Caco-2 (cell line): ENCODE measurements at regions not wholly inside any gene's neighbourhood (a gene's known extent, or its start where the extent isn't known, plus 50 kb on each side); places are given as distances from the start of the nearest gene placed in this dataset.

Experiments
- BruUV-seq: library from RNA; stranded (reverse); fragments of 400-500 nt; replicated peaks from 2 replicates; lab custom pipeline; 2021; lab: Mats Ljungman, UMichigan
- CTCF ChIA-PET: fragments of 300-600 bp; sonication (Branson Sonifier 250); formaldehyde crosslinking; loops from one replicate; lab custom pipeline; 2022; ENCODE audit warnings: antibody characterized with exemption; lab: Charles Lee
- POLR2A ChIA-PET: fragments of 300-600 bp; sonication (Branson Sonifier 250); formaldehyde crosslinking; loops from one replicate; lab custom pipeline; 2022; ENCODE audit warnings: antibody characterized with exemption; lab: Charles Lee
- DNase-seq, 2 experiments: peaks; one replicate each; pipeline versions ENCODE4 v3.0.0 to v3.0.0-alpha.2; 2020 to 2022
- H3K27me3 ChIP-seq: replicated peaks from 2 replicates; pipeline ENCODE4 v1.6.0; 2011; ENCODE audit warnings: low read length; ENCODE audit not compliant: control insufficient read depth, insufficient read depth
- H3K36me3 ChIP-seq: 2 replicates; pipeline ENCODE4 v1.5.1; 2011; ENCODE audit warnings: low read length; ENCODE audit not compliant: control insufficient read depth, insufficient read depth
- H3K4me1 ChIP-seq: fragments of 250-450 bp; sonication (Bioruptor Pico); 2 replicates; pipeline ENCODE4 v1.5.1; 2020; ENCODE audit warnings: mild to moderate bottlenecking
- H3K4me3 ChIP-seq: 2 replicates; pipeline ENCODE4 v1.5.1; 2011; ENCODE audit warnings: low read depth, mild to moderate bottlenecking, control low read depth, low read length
- H3K9me3 ChIP-seq: fragments of 250-450 bp; sonication (Bioruptor Pico); 2 replicates; pipeline ENCODE4 v1.5.1; 2020; ENCODE audit warnings: mild to moderate bottlenecking, moderate library complexity
- H3K27ac Mint-ChIP-seq: one replicate; pipeline ENCODE4 v1.8.0; 2022; ENCODE audit warnings: mixed read lengths; ENCODE audit not compliant: unreplicated experiment
- H3K27me3 Mint-ChIP-seq: one replicate; pipeline ENCODE4 v1.8.0; 2022; ENCODE audit warnings: mixed read lengths; ENCODE audit not compliant: insufficient read depth, unreplicated experiment
- H3K36me3 Mint-ChIP-seq: one replicate; pipeline ENCODE4 v1.8.0; 2022; ENCODE audit warnings: mild to moderate bottlenecking, mixed read lengths; ENCODE audit not compliant: insufficient read depth, unreplicated experiment
- H3K4me1 Mint-ChIP-seq: one replicate; pipeline ENCODE4 v1.8.0; 2022; ENCODE audit warnings: low read depth, mixed read lengths; ENCODE audit not compliant: unreplicated experiment
- H3K4me3 Mint-ChIP-seq: one replicate; pipeline ENCODE4 v1.8.0; 2022; ENCODE audit warnings: mild to moderate bottlenecking, moderate library complexity, mixed read lengths; ENCODE audit not compliant: unreplicated experiment
- H3K9me3 Mint-ChIP-seq: one replicate; pipeline ENCODE4 v1.8.0; 2022; ENCODE audit warnings: mixed read lengths; ENCODE audit not compliant: unreplicated experiment
- intact Hi-C: fragments of 100-400 bp; cut with micrococcal nuclease; formaldehyde crosslinking; loops from one replicate; pipeline ENCODE4 v1.10.0; 2022; ENCODE audit not compliant: unreplicated experiment
- TF ChIP-seq, protein P1 (sequence below), 2 experiments: fragments of 200-600 bp in 1 of 2; IDR thresholded peaks; 1 replicate in 1 of 2; 2 replicates in 1 of 2; pipeline versions ENCODE4 v1.5.1 to v1.8.0; 2011 to 2022; ENCODE audit warnings: antibody characterized with exemption in 1 of 2, control low read depth in 1 of 2, inconsistent platforms in 1 of 2, low read depth in 1 of 2, low read length in 1 of 2, mild to moderate bottlenecking in 1 of 2, moderate library complexity in 1 of 2; ENCODE audit not compliant: insufficient read depth in 1 of 2, severe bottlenecking in 1 of 2, unreplicated experiment in 1 of 2

- H3K4me3 ChIP-seq = no peak overlapping the region
- Mint-ChIP-seq H3K4me1 (no peaks in the 10 kb centered on the region), H3K27me3 (peaks cover 4% of the 10 kb centered on the region), H3K9me3 (no peaks in the 10 kb centered on the region), H3K36me3 (no peaks in the 10 kb centered on the region), H3K4me3 (no peak overlapping the region), H3K27ac (no peak overlapping the region)
- no TSS peak for BruUV-seq
- H3K36me3 ChIP-seq = no peaks in the 10 kb centered on the region
- H3K27me3 ChIP-seq = no peaks in the 10 kb centered on the region
- no peaks in the 10 kb centered on the region for H3K4me1 ChIP-seq
- TF ChIP-seq, protein P1, sequence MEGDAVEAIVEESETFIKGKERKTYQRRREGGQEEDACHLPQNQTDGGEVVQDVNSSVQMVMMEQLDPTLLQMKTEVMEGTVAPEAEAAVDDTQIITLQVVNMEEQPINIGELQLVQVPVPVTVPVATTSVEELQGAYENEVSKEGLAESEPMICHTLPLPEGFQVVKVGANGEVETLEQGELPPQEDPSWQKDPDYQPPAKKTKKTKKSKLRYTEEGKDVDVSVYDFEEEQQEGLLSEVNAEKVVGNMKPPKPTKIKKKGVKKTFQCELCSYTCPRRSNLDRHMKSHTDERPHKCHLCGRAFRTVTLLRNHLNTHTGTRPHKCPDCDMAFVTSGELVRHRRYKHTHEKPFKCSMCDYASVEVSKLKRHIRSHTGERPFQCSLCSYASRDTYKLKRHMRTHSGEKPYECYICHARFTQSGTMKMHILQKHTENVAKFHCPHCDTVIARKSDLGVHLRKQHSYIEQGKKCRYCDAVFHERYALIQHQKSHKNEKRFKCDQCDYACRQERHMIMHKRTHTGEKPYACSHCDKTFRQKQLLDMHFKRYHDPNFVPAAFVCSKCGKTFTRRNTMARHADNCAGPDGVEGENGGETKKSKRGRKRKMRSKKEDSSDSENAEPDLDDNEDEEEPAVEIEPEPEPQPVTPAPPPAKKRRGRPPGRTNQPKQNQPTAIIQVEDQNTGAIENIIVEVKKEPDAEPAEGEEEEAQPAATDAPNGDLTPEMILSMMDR (IDR thresholded peaks at IDR 0.05; ENCODE audit: insufficient read depth in 1 of 2, low read depth in 1 of 2, low read length in 1 of 2, severe bottlenecking in 1 of 2, unreplicated experiment in 1 of 2) = no peak
- CTCF ChIA-PET = no interaction called here
- H3K9me3 ChIP-seq = no peaks in the 10 kb centered on the region; the same call in none of the 2 replicates
- POLR2A ChIA-PET = no interaction called here
- intact Hi-C loops = loop anchor here (5.0 kb wide), 1 partner anchor 66 kb away; a partner anchor contains a TSS
- no peak for DNase-seq
These were observed 184.3 kb downstream of the TJP1 start for GRCh38 chr15:29638011-29638410.

GRCh38 chr15:29637555-29637954, 184.7 kb downstream of the TJP1 start:
- Histone ChIP-seq H3K4me1 (no peaks in the 10 kb centered on the region), H3K27me3 (no peaks in the 10 kb centered on the region), H3K4me3 (no peak overlapping the region), H3K36me3 (no peaks in the 10 kb centered on the region), H3K9me3 (no peaks in the 10 kb centered on the region; the same call in none of the 2 replicates)
- Mint-ChIP-seq H3K36me3 (no peaks in the 10 kb centered on the region), H3K9me3 (no peaks in the 10 kb centered on the region), H3K27ac (no peak overlapping the region), H3K4me1 (no peaks in the 10 kb centered on the region), H3K27me3 (peaks cover 5% of the 10 kb centered on the region), H3K4me3 (no peak overlapping the region)
- POLR2A ChIA-PET = no interaction called here
- intact Hi-C loops = loop anchor here (5.0 kb wide), 1 partner anchor 65 kb away; a partner anchor contains a TSS
- no peak for DNase-seq
- BruUV-seq = no TSS peak
- TF ChIP-seq, protein P1 (IDR thresholded peaks at IDR 0.05; ENCODE audit: insufficient read depth in 1 of 2, low read depth in 1 of 2, low read length in 1 of 2, severe bottlenecking in 1 of 2, unreplicated experiment in 1 of 2) = no peak
- CTCF ChIA-PET = no interaction called here

DNA sequence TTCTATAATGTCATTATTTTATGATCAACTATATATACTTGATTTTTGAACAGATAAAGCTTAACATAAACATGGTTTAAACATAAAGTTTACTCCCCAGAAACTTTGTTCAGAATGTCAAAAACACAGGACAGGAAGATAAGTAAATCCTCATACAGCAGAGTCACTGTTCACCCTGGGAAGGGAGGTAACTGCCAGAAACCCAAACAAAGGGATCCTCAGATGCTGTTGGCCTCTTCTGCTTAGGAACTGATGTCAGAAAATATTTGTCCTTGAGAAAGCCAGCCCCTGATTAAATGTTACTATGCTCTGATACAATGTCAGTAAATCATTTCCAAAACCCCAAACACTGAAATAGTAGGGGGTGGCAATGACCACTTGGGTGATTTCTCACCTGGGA, 185.3 kb downstream of the TJP1 start:
- no peak overlapping the region for H3K4me3 ChIP-seq

More for the DNA sequence above, 185.3 kb downstream of the TJP1 start:
- ChIA-PET POLR2A (no interaction called here), CTCF (interaction anchor here (1.2 kb wide), 1 partner anchor 41 kb away, joined by 4 read pairs; no protein-coding TSS in a partner anchor)
- Histone ChIP-seq H3K9me3 (no peaks in the 10 kb centered on the region; the same call in none of the 2 replicates), H3K4me1 (no peaks in the 10 kb centered on the region), H3K36me3 (no peaks in the 10 kb centered on the region), H3K27me3 (no peaks in the 10 kb centered on the region)
- Mint-ChIP-seq H3K27ac (no peak overlapping the region), H3K36me3 (no peaks in the 10 kb centered on the region), H3K9me3 (no peaks in the 10 kb centered on the region), H3K27me3 (peaks cover 5% of the 10 kb centered on the region), H3K4me1 (no peaks in the 10 kb centered on the region), H3K4me3 (no peak overlapping the region)
- intact Hi-C loops = loop anchor here (5.0 kb wide), 1 partner anchor 65 kb away; a partner anchor contains a TSS
- no TSS peak for BruUV-seq
- no peak for DNase-seq
- TF ChIP-seq, protein P1 (IDR thresholded peaks at IDR 0.05; ENCODE audit: insufficient read depth in 1 of 2, low read depth in 1 of 2, low read length in 1 of 2, severe bottlenecking in 1 of 2, unreplicated experiment in 1 of 2) = no peak
